GM12892 (cell line): ENCODE measurements at regions not wholly inside any gene's neighbourhood (a gene's known extent, or its start where the extent isn't known, plus 50 kb on each side); places are given as distances from the start of the nearest gene placed in this dataset.

Experiments used
- DNase-seq: peaks from one replicate; pipeline ENCODE4 v3.0.0; 2011; ENCODE audit not compliant: insufficient read length
- FAIRE-seq: peaks from 2 replicates; lab custom pipeline; 2011; peaks lifted over from hg19 to GRCh38; lab: Jason Lieb, UNC
- POLR2A ChIP-seq: IDR thresholded peaks from 2 replicates; pipeline ENCODE4 v1.6.1; 2011; ENCODE audit warnings: low read depth, low read length, control low read depth
- POLR2AphosphoS5 ChIP-seq: IDR thresholded peaks from 2 replicates; pipeline ENCODE4 v1.6.1; 2011; ENCODE audit warnings: low read depth, low read length, control low read depth
- TAF1 ChIP-seq: IDR thresholded peaks from 2 replicates; pipeline ENCODE4 v1.6.1; 2011; ENCODE audit warnings: low read depth, mild to moderate bottlenecking, control low read depth, low read length, borderline replicate concordance

DNA sequence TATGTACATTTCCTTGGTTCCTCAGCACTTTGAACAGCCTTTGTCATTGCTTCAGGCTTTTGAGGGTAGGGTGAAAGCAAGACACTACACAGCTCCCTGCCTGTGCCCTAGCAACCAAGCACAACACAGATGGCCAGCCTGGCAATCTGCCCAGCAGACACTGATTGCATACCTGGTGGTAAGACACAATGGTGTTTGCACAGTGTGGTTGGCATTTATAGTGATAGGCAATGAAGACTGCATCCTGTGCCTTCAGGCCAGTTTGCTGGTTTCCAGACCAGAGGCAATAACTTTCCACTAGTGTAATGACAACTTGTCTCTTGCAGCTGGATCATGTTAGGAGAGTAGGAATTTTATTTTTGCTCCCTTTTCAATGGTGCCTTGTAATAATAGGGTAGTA lies 144.5 kb upstream of the TNC start:
- FAIRE-seq (no peak), DNase-seq (no peak)
- TF ChIP-seq POLR2A (no peak), POLR2AphosphoS5 (no peak), TAF1 (no peak)

DNA sequence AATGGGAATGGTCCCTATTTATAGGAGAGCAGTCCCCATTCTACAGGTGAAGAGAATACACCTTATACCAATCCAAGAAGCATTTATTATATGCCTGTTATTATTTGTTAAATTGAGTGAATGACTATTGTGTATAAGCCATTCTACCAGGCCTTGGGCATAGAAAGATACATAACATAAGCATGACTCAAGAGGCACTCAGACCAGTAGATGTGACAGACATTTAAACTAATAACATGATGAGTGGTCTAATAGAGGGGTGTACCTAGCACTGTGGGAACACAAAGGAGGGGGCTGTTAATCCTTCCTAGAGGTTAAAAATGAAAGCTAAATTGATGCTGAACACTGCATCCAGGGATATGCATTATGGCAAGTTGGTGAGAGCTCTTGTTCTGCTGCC lies 145.0 kb upstream of the TNC start:
- no peak for DNase-seq
- FAIRE-seq: no peak
- no peak for TF ChIP-seq TAF1
- no peak for TF ChIP-seq POLR2A
- no peak for TF ChIP-seq POLR2AphosphoS5

DNA sequence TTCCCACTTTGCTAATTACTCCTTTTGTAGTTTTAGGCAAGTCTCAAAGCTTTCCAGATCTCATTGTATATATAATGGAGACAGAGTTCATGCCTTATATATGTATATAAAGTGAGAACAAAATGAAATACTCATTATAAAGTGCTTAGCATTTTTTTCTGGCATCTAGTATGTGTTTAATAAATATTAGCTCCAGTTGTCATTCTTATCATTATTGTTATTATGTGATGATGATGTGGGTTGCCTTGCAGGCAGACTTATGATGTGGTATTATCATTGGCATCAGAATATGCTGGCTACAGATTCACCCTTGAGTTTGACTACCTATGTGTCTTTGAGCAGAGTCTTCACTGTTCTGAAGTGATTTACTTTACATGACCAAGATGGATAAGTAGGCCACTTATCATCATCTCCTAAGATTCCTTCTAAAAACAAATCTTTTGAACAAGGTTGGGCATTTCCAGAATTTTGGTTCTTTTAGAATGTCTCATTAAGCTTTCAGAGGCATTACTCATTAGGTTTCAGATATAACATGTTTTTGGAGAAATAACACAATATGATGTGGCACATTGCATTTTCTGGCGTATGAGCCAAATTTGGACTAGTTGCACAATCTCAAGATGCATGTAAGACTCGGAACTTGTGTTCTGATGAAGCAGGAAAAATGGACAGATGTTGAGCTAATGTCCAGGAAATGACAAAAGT lies 145.6 kb upstream of the TNC start:
- no peak for TF ChIP-seq POLR2AphosphoS5
- TF ChIP-seq TAF1: no peak
- TF ChIP-seq POLR2A: no peak
- FAIRE-seq: no peak
- DNase-seq: no peak

DNA sequence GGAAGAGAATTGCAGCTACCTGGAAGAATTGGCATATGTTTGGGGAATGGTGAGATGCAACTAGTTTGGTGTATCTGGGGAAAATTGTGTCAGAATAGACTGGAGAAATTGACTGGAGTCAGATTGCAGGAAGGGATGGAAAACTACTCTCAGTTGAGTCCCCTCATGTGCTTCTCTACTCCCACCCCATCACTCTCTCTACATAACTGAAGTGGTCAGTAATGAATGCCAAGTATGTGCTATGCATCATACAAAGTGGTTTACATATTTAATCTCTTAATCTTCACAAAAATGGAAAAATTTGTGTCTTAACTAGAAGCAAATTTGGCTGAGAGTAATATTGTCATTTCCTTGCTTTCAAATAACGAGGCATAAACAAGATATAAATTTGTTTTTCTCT lies 146.4 kb upstream of the TNC start:
- no peak for TF ChIP-seq POLR2A
- TF ChIP-seq TAF1: no peak
- no peak for TF ChIP-seq POLR2AphosphoS5
- no peak for DNase-seq
- FAIRE-seq: no peak

DNA sequence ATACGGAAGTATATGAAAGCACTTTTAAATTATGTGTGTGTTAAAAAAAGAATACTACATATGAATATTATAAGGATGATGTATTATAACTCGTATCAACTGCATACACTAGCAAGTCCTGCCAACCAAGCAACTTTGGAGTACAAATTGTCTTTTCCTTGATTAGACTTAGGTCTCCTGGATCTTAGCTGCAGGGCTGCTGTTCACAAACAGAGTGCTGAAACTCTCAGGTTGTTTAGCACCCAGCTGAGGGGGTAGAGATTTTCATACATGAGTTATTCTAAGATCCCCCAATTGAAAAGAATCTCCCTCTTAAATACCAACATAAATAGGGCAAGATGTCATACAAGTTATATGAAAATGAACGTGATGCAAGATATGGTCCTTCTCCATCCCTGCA lies 149.8 kb upstream of the TNC start:
- TF ChIP-seq POLR2AphosphoS5 (no peak), TAF1 (no peak), POLR2A (no peak)
- no peak for DNase-seq
- no peak for FAIRE-seq

DNA sequence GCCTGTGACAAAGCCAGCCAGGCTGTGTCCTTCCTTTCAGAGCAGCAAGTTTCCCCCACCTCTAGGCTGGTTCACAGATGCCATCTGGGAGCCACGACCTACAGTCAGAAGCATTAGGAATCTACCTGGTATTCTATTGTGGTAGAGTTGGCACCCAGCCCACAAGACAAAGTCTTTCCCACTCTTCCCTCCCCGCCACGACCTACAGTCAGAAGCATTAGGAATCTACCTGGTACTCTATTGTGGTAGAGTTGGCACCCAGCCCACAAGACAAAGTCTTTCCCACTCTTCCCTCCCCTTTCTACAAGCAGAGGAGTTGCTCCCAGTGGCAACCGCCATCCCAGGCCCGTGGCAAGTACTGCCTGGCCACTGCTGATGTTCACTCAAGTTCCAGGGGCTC lies 157.8 kb upstream of the TNC start:
- FAIRE-seq: no peak
- TF ChIP-seq POLR2AphosphoS5: no peak

DNA sequence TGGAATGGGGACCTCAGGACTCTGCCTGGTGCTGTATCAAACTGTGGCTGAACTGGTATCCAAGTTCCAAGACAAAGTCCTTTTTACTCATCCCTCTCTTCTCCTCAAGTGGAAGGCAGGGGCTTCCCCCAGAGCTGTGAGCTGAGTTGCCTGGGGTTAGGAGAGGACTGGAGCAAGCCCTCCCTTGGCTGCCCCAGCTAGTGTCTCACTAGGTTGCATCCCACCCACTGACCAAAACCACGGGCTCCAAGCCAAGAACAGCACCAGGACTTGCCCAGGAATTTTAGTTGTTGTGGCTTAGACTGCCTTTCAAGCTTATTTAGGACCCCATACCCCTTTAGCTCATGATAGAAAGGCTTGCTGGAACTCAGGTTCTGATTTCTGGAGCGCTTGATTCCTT lies 158.7 kb upstream of the TNC start:
- no peak for TF ChIP-seq POLR2AphosphoS5
- no peak for TF ChIP-seq POLR2A
- TF ChIP-seq TAF1: no peak
- FAIRE-seq: no peak
- no peak for DNase-seq

More for the DNA sequence above, 157.8 kb upstream of the TNC start:
- no peak for DNase-seq

DNA sequence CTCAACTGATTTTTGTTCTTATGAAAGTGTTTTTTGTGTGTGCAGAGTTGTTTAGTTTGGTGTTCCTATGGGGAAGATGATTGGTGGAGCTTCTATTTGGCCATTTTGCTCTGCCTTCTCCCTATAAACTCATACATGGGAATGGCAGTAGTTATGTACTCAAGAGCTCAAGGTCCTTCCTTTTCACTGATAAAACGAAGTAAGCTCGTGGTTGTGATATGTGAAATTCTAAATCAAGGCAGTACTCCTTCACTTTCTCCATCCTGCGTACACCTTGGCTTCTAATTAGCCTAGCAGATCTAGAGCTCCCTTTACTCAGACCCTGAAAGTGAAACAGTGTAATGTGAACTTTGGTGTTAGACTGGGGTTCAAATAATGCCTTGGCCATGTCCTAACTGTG lies 159.3 kb upstream of the TNC start:
- no peak for FAIRE-seq
- no peak for TF ChIP-seq POLR2AphosphoS5
- no peak for DNase-seq

DNA sequence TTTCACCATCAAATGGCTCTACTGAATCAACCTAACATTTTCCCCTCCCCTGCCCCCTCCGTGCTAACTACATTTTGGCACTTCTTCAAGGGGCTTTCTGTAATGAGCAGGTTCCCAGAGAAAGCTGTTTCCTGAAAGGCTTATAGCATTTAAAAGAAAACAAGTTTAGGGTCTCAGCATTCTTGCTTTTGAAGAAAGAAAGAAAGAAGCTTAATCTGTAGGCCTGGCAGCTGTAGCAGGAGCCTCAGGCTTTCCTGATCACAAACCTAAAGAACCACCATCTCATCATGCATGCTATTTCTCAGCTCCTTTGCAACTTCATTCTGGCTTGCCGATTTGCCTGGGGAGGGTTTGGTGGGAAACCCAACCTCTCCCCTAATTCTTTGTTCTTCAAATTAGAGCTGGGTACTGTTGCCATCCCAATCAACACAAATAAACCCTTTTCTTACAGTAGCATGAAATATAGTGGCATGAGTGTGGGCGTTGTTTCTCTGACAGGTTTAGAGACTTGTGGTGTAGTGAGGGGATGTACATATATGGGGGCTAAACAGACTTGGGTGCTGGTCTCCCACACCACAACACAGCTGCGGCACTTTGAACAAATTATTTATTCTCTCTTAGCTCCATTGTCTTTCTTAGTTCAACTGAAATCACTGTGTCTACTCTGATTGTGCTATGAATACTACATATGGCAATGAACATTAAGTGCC lies 160.5 kb upstream of the TNC start:
- FAIRE-seq (no peak), DNase-seq (no peak)
- no peak for TF ChIP-seq TAF1
- TF ChIP-seq POLR2A: no peak
- TF ChIP-seq POLR2AphosphoS5: no peak

DNA sequence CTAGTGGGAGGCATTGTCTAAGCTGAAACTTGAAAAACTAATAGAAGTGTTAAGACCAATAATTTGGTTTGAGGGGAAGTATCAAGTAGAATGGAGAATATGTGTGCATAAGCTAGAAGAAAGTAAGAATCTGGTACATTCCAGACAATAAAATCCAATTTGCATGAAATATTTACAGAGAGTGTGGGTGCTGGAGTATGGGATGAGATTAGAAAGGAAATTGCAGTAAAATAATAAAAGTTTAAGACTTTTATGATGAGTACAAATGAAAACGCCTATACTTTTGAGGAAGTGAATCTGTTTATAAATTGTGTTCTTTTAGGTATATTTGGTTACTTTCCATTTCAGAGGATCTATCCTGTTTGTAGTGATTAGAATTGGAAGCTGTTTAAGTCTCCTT lies 165.4 kb upstream of the TNC start:
- TF ChIP-seq POLR2A (no peak), POLR2AphosphoS5 (no peak), TAF1 (no peak)
- no peak for DNase-seq
- no peak for FAIRE-seq

DNA sequence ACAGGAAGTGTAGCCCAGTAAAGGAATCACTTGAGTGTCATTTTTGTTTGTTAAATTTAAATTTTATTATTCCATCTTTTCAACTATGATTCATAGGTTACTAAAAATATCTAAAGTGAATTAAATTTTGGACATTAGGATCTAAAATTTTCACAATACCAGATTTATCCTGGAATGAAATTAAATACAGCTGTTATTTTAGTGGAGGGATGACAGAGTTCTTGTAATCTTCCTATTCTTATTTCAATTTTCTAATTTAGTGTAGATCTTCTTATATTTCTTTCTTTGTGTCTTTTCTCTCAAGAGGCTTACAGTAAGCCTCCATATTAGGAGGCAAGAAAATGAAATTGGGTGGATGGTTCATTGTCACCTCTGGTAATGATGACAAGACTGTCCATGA lies 167.9 kb upstream of the TNC start:
- FAIRE-seq (no peak), DNase-seq (no peak)
- no peak for TF ChIP-seq POLR2A
- no peak for TF ChIP-seq POLR2AphosphoS5
- TF ChIP-seq TAF1: no peak

DNA sequence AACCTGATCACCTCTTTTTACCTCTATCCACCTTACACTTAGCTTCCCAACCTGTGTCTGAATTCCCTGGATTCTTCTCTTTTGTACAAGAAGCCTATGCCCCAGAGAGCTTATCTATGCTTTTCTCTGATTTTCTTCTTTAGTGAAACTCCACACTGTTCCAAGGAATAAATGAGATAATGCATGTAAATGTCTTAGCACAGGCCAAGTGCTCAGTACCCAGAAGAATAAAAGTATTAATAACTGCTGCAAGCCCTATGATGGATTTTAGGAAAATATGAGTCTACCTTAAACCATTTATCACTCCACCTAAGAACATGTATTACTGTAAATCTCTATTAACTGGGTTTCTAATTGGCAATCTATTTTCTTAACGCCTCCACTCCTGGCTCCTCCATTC lies 168.5 kb upstream of the TNC start:
- no peak for FAIRE-seq
- TF ChIP-seq TAF1 (no peak), POLR2A (no peak), POLR2AphosphoS5 (no peak)
- no peak for DNase-seq

DNA sequence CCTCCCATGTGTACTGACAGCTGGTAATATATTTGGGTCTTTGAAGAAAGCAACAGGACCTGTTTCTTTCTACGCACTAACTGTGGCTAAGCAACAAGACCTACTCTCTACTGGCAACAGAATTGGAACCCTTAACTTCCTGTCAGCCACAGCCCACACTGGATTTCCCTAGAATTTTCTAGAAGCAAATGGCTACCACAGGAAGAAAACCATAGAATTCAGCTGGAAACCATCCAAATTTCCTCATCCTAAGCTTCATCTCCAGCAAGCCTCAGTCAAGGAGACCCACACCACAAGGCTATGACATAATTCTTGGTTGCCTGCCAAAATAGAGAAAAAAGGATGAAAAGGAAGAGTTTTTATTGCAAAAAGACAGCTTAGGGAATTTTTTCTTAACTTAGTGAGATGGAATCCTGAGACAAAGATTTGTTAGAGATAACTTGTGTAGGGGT lies 171.8 kb upstream of the TNC start:
- FAIRE-seq (no peak), DNase-seq (no peak)
- TF ChIP-seq TAF1 (no peak), POLR2A (no peak), POLR2AphosphoS5 (no peak)
